CD4-positive, alpha-beta T cell treated with Interleukin-4 for 1 hour (primary cell): ENCODE measurements at regions not wholly inside any gene's neighbourhood (a gene's known extent, or its start where the extent isn't known, plus 50 kb on each side); places are given as distances from the start of the nearest gene placed in this dataset.
"Not testable (repeated sequence)": the region's sequence is repeated elsewhere in the genome, so short reads cannot be mapped to it uniquely, and the experiment has no call there.

ENCODE experiments used
- DNase-seq, 2 donors: peaks; one replicate each; pipeline ENCODE4 v3.0.0-alpha.2; 2020 to 2022

DNA sequence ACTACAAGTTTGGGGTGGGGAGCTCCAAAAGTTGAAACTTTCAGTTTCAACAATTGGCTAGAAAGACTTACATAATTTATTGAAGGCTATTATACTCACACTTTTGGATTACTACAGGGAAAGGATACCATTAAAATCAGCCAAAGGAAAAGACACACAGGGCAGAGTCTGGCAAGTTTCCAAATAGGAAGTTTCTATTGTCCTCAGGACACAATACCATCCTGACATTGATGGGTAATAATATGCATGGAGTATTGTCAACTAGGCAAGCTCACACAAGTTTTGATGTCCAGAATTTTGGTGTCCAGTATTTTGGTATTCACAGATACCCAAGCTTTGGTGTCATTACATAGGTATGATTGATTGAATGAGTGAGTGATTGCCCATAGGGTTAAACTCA, 872.6 kb upstream of the SORCS1 start:
- no peak for DNase-seq

DNA sequence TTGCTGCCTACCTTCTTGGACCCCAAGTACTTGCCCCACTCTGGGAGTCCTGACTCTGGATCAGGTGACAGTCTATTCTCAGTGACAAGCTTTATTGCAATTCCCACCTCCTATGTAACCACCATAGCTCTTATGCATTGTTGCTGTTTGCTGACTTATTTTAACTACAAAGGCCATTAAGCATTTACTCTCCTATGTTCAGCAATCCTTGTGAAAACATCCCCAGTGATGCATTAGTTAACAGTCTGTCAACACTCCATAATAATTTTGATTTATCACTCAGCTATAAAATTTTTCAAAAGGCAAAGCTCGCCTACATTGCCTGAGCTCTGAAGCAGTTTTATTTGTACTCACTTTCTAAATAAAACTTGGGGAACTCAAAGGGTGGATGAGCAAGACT, 871.8 kb upstream of the SORCS1 start:
- no peak for DNase-seq

DNA sequence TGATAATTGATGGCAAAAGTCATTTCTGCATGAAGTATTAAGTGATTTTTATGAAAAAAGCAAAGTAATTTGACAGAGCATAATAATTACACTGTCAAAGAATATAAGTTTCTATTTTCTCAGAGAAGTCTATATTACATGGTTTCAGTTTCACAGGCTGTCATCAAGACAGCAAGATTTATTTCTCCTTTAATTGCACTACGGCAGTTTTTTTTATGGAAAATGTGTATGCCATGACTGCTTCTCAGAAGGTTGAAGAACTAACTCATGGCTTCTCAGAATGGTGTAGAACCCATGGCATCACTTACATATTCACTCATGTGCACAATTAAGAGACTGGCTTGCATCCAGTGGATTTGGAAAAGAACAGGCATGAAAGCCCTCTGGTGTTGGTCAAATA, 870.3 kb upstream of the SORCS1 start:
- DNase-seq: no peak

DNA sequence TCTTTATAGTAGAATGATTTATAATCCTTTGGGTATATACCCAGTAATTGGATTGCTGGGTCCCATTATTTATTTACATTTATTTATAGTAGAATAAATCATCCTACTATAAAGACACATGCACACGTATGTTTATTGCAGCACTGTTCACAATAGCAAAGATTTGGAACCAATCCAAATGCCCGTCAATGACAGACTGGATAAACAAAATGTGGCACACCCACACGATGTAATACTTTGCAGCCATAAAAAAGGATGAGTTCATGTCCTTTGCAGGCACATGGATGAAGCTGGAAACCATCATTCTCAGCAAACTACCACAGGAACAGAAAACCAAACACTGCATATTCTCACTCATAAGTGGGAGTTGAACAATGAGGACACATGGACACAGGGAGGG, 869.0 kb upstream of the SORCS1 start:
- DNase-seq: not testable (repeated sequence)

DNA sequence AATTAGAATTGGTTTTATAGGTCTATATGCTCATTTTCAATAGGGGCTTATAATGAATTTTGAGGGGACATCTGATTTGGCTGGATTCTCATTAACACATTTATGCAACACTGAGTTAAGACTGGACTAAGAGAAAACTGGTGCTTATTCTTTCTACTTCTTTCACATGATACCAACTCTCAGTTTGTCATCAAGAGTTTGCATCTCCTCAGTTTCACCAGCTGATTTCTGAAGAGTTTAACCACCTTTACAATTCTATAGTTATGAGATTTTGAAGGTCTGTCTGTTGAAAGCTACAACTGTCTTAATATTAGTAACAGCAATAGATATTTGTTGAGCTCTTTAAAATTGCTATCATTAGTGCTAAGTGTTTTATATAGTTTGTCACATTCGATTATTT, 867.0 kb upstream of the SORCS1 start:
- no peak for DNase-seq

DNA sequence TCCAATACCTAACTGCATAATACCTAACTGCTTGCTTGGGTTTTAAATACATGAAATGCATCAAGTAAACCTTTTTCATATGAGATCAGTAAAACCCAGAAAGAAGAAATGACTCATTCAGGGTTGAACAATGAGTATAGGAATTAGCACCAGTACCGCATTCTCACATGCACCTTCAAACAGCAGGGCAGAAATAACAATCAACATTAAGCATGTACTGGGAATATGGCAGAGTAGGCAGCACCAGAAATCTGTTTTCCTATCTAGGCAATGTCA, 850.3 kb upstream of the SORCS1 start:
- no peak for DNase-seq

DNA sequence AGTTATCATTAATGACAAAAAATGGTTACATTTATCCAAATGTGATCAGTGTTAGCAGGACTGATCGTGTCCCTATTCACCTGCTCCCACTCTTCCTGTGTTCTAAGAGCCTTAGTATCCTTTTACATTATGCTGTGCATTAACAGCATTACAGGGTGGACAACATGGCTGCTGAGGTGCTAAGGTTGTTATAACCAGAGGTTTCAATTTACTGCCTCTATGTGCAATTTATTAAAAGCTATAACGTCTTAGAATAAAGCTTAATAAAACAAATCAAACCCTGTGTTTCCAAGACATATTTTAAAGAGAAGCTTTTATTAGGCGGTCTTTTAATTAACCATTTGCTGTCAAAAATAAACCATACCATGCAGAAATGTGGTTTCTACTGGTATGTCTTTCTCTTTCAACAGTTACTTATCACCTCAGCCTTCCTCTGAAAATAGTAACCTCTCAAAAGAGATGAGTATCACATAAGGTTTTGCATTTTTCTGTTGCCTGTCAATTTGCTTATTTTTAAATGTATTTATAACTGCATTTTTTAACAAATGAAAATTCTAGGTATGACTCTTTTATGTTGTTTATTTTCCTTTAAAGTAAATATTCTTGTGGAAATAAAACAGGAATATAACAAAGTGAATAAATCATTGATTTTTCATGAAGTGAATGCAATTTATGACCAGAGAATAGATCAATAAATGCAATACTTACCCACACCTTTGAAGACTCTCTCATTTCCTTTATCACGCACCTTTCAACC, 849.8 kb upstream of the SORCS1 start:
- no peak for DNase-seq

DNA sequence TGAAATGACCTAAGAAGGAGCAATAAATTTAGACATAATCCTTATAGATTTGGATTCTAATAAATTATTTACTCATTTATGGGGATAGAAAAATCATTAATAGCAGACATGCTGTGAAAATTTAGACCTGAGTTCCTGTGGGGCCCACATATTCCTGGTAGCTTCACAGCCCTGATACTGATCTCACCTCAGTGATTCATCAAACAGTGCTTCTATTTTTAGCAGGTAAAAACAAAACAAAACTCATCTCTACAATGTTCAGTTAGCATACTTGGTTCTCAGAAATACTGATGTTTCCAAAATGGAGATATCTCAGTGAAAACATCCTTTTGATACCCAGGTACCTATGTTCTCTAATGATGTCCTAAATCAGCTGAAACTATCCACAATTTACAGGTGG, 841.1 kb upstream of the SORCS1 start:
- no peak for DNase-seq

DNA sequence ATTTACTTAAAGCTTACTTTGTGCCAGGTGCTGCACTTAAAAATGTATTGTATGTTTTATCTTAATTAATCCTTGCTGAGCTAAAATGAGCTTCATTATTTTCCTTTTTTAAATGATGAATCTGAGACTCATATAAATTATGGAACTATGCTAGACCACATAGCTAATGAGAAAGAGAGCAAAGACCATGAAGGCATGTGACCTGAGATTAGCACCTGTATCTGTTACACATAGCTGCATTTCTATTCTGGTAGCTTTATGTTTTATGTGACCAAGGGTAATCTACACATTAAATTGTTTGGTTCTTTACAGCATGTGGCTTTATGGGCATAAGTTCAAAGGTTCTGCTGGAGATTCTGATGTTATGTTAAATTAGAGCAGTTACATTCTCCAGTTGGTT, 839.1 kb upstream of the SORCS1 start:
- no peak for DNase-seq

DNA sequence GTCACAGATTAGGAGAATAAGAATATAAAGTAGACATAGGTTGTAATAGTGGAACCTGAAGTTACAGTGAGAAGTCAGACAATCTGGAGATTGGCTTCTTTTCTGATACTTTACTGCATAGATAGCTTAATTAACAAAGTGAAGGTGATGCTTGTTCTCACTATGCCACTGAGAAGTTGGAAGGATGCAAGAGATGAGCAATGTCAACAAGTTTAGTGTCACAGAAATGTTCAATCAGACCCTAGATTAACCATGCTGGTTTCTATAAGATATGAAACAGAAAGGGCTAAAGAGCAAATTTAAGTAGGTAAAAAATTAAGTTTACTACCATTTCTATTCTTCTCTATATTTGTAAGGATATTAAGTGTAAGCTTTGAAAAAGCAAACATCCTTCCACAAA, 838.6 kb upstream of the SORCS1 start:
- DNase-seq: no peak

DNA sequence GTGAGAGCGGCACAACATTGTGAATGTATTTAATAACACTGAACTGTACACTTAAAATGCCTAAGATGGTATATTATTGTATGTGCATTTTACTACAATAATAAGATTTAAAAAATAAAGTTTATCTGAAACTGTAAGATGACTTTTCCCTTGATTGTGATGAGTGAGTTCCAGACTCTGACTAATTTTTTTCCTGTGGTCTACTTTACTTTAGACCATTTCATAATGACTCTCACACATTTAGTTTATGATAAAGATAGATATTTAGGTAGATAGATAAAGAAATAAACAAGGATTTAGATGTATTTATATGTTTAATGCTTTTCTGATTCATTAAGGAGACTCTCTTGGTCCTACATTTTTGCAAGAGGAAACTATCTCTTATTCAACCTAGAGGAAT, 835.9 kb upstream of the SORCS1 start:
- DNase-seq: no peak

DNA sequence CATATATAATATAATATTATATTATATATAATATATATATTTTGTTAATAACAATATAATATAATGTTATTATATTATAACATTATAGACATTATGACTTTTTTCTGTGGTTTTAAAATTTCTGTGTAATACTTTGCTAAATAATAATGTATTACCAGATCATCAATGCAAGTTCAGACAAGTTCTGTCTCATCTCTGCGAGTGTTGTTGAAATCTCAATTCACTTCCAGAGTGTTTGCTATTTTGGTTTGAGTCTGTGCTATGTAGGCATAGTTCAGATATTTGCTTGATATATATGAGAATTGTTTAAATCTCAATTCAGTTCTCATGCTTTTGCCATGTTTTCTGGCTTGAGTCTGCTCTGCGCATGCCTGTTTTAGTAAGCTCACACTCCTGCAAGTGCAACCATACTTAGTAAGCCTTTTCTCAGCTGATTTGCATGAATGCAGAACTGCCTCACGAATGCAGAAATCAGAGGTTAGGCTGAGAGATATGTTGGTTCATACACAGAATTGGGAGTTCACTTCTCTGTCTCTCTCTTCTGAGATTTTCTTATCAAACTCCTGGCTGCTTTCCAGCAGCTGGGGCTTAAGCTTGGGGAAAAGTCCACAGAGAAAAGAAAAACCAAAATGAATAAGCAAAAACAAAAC, 830.2 kb upstream of the SORCS1 start:
- no peak for DNase-seq

DNA sequence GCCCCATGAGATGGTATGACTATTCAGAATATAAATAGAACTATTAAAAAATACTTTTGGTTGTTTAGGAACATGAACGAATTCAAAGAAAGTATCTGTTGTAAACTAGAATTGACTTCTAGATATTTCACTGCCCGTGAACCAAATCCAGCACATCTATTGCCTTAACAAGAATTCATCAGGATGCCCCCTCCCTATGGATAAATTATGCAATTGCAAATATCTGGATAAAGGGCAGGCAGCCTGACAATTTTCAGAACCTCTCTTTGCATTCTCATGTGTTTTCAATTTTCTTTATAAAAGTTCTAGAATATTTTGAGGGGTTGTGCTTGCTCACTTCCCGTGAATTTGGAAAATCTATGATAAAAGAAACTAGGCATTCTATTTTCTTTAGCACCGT, 822.1 kb upstream of the SORCS1 start:
- no peak for DNase-seq

DNA sequence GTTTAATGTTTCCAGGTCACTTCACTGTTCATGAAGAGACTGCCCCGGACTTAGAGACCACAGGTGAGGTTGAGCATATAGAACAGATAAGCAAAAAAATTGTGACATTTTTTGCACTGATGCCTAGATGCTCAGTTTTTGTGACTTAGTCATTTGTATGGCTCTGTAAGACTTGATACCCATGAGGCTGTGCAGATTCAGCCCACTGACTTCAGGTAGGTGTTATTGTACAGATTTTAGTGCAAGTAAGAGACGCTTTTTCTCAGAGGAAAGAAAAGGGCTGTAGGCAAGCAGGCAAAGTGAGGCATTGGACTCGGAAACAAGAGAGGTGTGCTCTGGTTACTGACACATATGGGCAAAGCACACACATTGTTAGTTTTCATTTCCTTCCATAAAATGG, 820.1 kb upstream of the SORCS1 start:
- no peak for DNase-seq

DNA sequence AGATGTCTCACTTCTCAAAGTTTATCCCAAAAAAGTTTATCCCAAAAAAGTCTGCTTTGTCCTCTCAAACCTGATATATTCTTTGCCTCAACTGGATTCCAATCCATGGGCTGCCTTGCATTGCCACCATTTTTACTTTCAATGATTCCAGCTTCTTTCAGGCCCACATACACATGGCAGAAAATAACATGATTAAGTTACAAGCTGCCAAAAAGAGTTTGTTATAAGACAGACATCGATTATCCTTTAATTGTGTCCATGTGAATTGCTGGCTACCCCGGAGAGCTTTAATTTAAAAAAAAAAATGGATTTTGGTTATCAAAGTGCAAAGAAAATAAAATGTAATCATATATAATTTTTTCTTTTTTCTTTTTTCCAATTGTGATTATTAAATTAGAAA, 819.6 kb upstream of the SORCS1 start:
- DNase-seq: no peak

DNA sequence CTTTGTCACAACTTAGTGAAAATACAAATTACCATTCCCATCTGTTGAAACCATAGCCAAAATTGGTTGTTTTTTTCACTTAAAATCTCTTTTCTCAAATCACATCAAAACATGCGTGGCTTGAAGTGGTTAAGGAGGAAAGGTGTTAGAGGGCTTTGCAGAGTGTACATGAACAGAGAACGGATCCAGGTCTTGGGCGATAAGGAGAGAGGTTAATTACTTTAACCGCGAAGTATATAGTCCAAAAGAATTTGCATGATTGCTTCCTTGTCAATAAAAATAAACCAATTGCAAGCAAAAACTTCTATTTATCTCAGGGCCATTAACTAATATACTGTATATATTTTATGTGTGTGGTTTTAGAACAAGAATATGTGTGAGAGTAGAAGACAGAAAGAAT, 813.9 kb upstream of the SORCS1 start:
- DNase-seq: no peak

DNA sequence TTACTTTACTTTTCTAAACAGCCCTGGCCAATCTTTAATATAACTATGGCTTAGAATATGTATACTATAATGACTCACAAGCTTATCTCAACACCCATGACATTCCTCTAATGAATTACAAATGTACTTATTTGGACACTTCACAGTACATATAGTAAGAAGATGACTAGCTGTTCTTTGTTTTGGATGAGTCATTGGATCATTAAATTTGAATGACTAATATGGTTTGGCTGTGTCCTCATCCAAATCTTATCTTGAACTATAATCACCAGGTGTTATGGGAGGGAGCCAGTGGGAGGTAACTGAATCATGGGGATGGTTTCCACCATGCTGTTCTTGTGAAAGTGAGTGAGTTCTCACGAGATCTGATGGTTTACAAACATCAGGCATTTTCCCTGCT, 807.5 kb upstream of the SORCS1 start:
- DNase-seq: no peak

DNA sequence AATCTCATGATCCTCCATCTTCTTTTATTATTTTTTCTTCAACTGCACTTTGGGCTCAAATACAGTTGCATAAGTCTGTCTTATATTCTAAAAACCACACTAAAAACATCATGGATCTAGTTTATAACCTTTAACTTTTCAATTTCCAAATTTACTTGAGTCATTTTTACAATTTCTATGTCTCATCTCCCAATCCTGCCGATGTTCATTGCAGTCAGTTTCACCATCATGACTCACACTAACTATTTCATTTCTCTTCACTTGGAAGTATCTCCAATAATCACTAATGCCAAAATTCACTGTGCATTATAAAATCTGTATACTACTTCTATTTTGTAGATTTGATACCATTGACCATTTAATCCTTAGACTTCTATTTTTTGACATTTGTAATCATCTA, 806.9 kb upstream of the SORCS1 start:
- DNase-seq: no peak

DNA sequence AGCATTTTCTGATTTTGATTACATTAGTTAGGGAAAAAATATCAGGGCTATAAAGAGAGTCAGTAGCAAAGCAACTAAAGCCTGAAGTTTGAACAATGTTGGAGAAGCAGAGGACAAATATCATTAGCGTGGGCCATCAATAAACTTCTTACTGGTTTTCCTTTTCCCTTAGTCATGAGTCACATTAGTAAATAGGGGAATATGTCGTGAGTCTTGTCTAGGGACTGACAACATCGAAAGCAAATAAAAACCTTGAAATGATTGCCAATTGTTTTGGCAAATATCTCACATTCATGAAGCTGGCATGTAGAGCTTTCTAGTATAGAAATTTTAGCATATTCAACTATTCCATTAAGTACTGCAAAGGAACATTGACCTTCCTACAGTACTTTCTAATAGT, 806.0 kb upstream of the SORCS1 start:
- no peak for DNase-seq

DNA sequence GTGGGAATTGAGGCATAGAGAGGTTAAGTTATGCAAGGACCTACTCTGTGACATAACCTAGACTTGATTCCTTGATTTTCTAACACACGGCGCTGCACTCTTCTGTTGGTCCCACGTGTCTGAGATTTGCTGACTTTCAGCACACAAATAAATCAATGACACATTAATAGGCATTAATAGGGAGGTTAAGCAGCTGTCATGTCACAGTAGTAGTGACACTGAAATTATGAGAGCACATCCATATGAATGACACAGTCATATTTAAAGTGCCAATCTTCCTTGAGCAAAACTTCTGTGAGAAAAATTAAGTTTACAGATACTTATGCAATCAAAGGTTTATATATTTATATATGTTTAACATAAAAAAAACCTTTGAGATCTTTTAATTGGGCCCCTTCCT, 805.4 kb upstream of the SORCS1 start:
- DNase-seq: no peak

DNA sequence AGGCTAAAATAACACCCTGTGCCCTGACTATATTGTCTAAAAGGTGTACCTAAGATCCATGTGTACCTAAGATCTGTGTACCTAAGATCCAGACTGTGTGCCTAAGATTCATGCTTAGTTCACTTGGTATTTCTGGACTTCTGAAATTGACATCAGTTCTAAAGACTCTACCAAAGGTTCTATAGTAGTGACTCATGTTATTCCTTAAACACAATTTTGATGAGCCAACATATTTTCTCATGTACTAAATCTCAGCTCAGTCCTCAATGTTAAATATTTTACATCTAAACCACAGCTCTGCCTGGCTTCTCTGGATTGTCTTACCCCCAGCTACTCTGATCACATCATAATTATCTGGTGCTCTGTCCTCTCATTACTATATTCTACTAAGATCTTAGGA, 802.3 kb upstream of the SORCS1 start:
- no peak for DNase-seq

DNA sequence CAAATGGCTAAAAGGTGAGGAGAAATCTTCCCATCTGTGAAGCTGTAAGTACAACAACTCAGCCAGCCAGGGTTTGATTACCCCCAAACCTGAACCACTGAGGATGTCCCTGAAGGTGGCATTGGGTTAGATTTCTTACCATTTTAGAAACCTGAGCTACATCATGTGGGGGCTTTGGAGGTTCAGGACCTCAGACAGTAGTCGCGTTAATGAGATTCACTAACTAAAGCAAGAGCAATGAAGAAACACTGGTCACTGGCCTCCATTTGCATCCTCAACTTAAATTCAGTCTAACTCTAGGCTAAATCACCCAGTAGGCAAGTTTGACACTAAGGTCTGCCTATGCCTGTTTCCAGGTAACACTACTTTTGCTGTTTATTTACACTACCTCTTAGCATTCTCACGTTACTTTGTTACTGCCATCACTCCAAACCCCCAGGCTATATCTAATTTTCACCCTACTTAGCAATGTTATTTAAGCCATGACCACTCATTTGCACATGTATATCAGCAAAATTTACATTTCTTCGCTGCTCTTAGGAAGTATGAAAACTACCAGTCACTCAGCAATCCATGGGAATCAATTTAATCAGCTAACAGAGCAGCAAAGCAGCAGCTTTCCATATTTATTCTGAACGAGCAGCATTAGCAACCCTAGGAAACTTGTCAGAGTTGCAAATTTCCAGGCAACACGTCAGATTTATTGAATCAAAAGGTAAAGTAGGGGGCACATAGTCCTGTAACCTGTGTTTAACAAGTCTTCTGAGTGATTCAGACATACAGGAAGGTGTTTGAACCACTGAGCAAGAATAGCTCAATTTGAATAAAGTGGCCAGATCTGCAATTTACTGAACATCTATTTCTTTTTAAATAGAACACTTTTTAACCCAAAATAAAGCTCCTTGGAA, 788.4 kb upstream of the SORCS1 start:
- DNase-seq: no peak

DNA sequence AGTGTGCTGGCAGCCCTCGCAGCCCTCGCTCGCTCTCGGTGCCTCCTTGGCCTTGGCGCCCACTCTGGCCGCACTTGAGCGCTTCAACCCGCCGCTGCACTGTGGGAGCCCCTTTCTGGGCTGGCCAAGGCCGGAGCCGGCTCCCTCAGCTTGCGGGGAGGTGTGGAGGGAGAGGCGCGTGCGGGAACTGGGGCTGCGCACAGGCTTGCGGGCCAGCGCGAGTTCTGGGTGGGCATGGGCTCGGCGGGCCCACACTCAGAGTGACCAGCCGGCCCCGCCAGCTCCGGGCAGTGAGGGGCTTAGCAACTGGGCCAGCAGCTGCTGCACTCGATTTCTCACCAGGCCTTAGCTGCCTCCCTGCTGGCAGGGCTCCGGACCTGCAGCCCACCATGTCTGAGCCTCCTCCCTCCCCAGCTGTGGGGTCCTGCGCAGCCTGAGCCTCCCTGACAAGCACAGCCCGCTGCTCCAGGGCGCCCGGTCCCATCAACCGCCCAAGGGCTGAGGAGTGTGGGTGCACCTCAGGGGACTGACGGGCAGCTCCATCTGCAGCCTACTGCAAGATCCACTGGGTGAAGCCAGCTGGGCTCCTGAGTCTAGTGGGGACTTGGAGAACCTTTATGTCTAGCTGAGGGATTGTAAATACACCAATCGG, 786.0 kb upstream of the SORCS1 start:
- not testable (repeated sequence) for DNase-seq

DNA sequence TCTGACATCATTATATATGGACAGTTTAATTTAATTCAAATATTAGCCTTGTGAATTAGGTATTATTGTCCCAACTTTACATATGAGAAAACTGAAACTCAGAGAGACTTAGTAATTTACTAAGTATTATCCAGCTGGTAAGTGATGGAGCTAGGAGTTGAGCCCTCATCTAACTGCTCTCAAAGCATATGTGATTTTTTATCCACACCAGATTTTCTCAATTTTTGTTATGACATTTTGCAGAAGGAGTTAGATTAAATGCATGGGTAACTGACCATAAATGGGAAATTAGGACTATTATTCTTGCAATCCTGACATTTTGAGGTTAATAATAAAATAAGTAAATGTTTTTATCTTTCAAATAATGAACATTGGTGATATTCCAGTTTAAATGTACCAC, 778.3 kb upstream of the SORCS1 start:
- no peak for DNase-seq
